Activated naive CD8-positive, alpha-beta T cell treated with anti-CD3 and anti-CD28 coated beads, Interleukin-2, amount 10 ng/mL, durations not matched to agents 7 days and 5 days (primary cell): ENCODE measurements at regions not wholly inside any gene's neighbourhood (a gene's known extent, or its start where the extent isn't known, plus 50 kb on each side); places are given as distances from the start of the nearest gene placed in this dataset.

Experiments used
- ATAC-seq: fragments of 150-1000 bp; cut with Tn5 transposase; one replicate; pipeline ENCODE4 v1.10.0; 2021; ENCODE audit warnings: low read depth, moderate library complexity
- POLR2A ChIA-PET: fragments of 350-600 bp; sonication (Branson Sonifier 250); formaldehyde crosslinking; loops from one replicate; lab custom pipeline; 2021; ENCODE audit warnings: antibody characterized with exemption; lab: Charles Lee
- DNase-seq: peaks from one replicate; pipeline ENCODE4 v3.0.0; 2021
- H3K27ac Mint-ChIP-seq: one replicate; pipeline ENCODE4 v1.8.0; 2022; ENCODE audit warnings: mild to moderate bottlenecking, mixed read lengths
- H3K27me3 Mint-ChIP-seq: one replicate; pipeline ENCODE4 v1.8.0; 2022; ENCODE audit warnings: mild to moderate bottlenecking, moderate library complexity, mixed read lengths
- H3K36me3 Mint-ChIP-seq: one replicate; pipeline ENCODE4 v1.8.0; 2021; ENCODE audit warnings: mild to moderate bottlenecking, mixed read lengths
- H3K4me1 Mint-ChIP-seq: one replicate; pipeline ENCODE4 v1.8.0; 2021; ENCODE audit warnings: mixed read lengths
- H3K4me3 Mint-ChIP-seq: one replicate; pipeline ENCODE4 v1.8.0; 2022; ENCODE audit warnings: mild to moderate bottlenecking, moderate library complexity, mixed read lengths
- H3K9me3 Mint-ChIP-seq: one replicate; pipeline ENCODE4 v1.8.0; 2021; ENCODE audit warnings: mixed read lengths

- H3K4me1 Mint-ChIP-seq: no peaks in the 10 kb centered on the region
- no peaks in the 10 kb centered on the region for H3K27me3 Mint-ChIP-seq
- no peak overlapping the region for H3K4me3 Mint-ChIP-seq
- H3K36me3 Mint-ChIP-seq: no peaks in the 10 kb centered on the region
- H3K27ac Mint-ChIP-seq: no peak overlapping the region
- POLR2A ChIA-PET: no interaction called here
- ATAC-seq (no peak), DNase-seq (no peak)
- H3K9me3 Mint-ChIP-seq: no peaks in the 10 kb centered on the region
These were observed 326.9 kb upstream of the DIO3 start for GRCh38 chr14:101234244-101234937.

GRCh38 chr14:101234999-101235334 is 326.3 kb upstream of the DIO3 start:
- H3K4me3 Mint-ChIP-seq: no peak overlapping the region
- no peaks in the 10 kb centered on the region for H3K4me1 Mint-ChIP-seq
- no peak for ATAC-seq
- H3K9me3 Mint-ChIP-seq: no peaks in the 10 kb centered on the region
- POLR2A ChIA-PET: no interaction called here
- no peaks in the 10 kb centered on the region for H3K36me3 Mint-ChIP-seq
- no peak for DNase-seq
- no peak overlapping the region for H3K27ac Mint-ChIP-seq
- no peaks in the 10 kb centered on the region for H3K27me3 Mint-ChIP-seq

- Mint-ChIP-seq H3K4me3 (no peak overlapping the region), H3K27me3 (no peaks in the 10 kb centered on the region)
- peak; percentile 54 for ATAC-seq
These were observed 325.8 kb upstream of the DIO3 start for GRCh38 chr14:101235335-101236103.

DNA sequence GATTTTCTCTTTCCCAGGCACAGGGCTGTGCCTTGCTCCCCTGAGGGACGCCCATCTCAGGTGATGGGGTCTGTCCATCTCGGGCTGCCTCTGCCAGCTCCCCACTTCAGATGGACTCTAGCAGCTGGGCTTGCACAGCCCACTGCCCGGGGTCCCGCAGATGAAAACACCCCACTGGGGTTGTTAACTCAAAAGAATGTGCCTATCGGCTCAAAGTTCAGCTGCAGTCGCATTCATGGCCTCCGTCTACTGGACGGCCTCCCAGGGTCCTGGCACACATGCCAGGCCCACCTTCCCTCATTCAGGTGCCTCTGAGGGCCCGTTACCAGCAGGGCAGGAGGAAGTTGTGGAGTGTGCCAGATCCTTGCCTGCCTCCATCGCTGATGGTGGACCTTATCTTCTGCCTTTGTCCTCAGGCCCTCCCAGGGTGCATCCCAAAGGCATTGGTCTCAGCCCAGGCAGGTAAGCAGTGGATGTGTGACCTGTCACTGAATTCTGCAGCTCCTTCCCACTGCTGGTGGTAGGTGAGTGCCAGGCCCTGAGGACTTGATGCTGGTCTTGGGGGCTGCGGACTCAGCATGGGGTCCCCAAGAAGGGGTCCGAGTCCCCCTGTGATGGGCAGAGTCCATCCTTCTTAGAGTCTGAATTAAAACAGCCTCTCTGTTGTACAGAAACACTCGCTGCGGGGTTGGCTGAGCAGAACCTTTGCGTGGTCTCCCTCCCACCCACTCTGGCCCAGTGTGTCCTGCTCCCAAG is 324.6 kb upstream of the DIO3 start:
- DNase-seq (no peak), ATAC-seq (no peak)
- no peaks in the 10 kb centered on the region for H3K27me3 Mint-ChIP-seq
- POLR2A ChIA-PET: no interaction called here
- no peaks in the 10 kb centered on the region for H3K36me3 Mint-ChIP-seq
- H3K4me3 Mint-ChIP-seq: no peak overlapping the region
- no peaks in the 10 kb centered on the region for H3K4me1 Mint-ChIP-seq
- H3K27ac Mint-ChIP-seq: no peak overlapping the region
- H3K9me3 Mint-ChIP-seq: peaks cover 3% of the 10 kb centered on the region

More at GRCh38 chr14:101235335-101236103, 325.8 kb upstream of the DIO3 start:
- Mint-ChIP-seq H3K27ac (no peak overlapping the region), H3K9me3 (no peaks in the 10 kb centered on the region), H3K4me1 (no peaks in the 10 kb centered on the region), H3K36me3 (no peaks in the 10 kb centered on the region)
- DNase-seq: peak; percentile 60
- POLR2A ChIA-PET: no interaction called here

GRCh38 chr14:101237252-101237616 is 324.1 kb upstream of the DIO3 start:
- ATAC-seq: no peak
- H3K36me3 Mint-ChIP-seq: no peaks in the 10 kb centered on the region
- H3K27ac Mint-ChIP-seq: no peak overlapping the region
- no peak for DNase-seq
- no peaks in the 10 kb centered on the region for H3K27me3 Mint-ChIP-seq
- H3K4me3 Mint-ChIP-seq: no peak overlapping the region
- POLR2A ChIA-PET: no interaction called here
- no peaks in the 10 kb centered on the region for H3K4me1 Mint-ChIP-seq
- H3K9me3 Mint-ChIP-seq: peaks cover 3% of the 10 kb centered on the region

GRCh38 chr14:101239065-101239464 is 322.2 kb upstream of the DIO3 start:
- Mint-ChIP-seq H3K27ac (no peak overlapping the region), H3K9me3 (peaks cover 3% of the 10 kb centered on the region), H3K36me3 (no peaks in the 10 kb centered on the region), H3K27me3 (peaks cover 5% of the 10 kb centered on the region), H3K4me3 (no peak overlapping the region), H3K4me1 (no peaks in the 10 kb centered on the region)
- DNase-seq (no peak), ATAC-seq (no peak)
- POLR2A ChIA-PET: no interaction called here

- no peaks in the 10 kb centered on the region for H3K36me3 Mint-ChIP-seq
- DNase-seq (no peak), ATAC-seq (no peak)
- H3K4me1 Mint-ChIP-seq: no peaks in the 10 kb centered on the region
- peaks cover 3% of the 10 kb centered on the region for H3K9me3 Mint-ChIP-seq
- no peak overlapping the region for H3K4me3 Mint-ChIP-seq
- H3K27ac Mint-ChIP-seq: no peak overlapping the region
- H3K27me3 Mint-ChIP-seq: peaks cover 5% of the 10 kb centered on the region
- POLR2A ChIA-PET: no interaction called here
These were observed 320.1 kb upstream of the DIO3 start for GRCh38 chr14:101241147-101241546.

GRCh38 chr14:101241807-101242278 is 319.5 kb upstream of the DIO3 start:
- Mint-ChIP-seq H3K36me3 (no peaks in the 10 kb centered on the region), H3K27me3 (peaks cover 5% of the 10 kb centered on the region), H3K4me3 (no peak overlapping the region), H3K9me3 (peaks cover 3% of the 10 kb centered on the region), H3K27ac (no peak overlapping the region), H3K4me1 (no peaks in the 10 kb centered on the region)
- POLR2A ChIA-PET: no interaction called here
- DNase-seq: no peak
- no peak for ATAC-seq

GRCh38 chr14:101242442-101243385 is 318.6 kb upstream of the DIO3 start:
- no peak for ATAC-seq

DNA sequence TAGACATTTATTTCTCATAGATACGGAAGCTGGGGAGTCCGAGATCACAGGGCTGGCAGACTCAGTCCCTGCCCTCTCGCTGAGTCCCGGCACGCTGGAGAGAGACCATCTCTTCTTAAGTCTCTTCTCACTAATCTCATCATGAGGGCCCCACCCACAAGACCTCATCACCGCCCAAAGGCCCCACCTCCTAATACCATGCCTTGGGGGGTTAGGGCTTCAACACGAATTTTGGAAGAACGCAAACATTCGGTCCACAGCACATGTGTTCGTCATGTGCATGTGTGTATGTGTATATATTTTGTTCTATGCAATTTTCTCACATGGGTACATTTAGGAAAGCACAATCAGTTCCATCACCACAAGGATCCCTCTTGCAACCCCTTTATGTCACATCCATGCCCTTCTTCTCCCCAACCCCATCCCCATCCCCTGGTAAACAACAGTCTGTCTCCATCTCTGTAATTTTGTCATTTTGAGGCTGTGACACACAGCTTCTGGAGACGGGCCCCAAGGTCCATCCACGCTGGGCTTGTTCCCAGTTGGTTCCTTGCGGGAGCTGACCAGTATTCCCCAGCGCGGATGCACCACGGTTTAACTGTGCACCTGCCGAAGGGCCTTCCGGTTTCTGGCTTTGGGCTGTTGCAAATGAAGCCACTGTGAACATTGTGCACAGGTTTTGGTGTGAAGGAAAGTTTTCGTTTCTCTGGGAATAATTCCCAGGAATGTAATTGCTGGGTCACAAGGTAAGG is 317.5 kb upstream of the DIO3 start:
- Mint-ChIP-seq H3K4me1 (no peaks in the 10 kb centered on the region), H3K36me3 (no peaks in the 10 kb centered on the region), H3K4me3 (no peak overlapping the region), H3K27ac (no peak overlapping the region), H3K9me3 (peaks cover 3% of the 10 kb centered on the region), H3K27me3 (peaks cover 5% of the 10 kb centered on the region)
- DNase-seq: no peak
- POLR2A ChIA-PET: no interaction called here
- no peak for ATAC-seq

More at GRCh38 chr14:101242442-101243385, 318.6 kb upstream of the DIO3 start:
- Mint-ChIP-seq H3K27me3 (peaks cover 5% of the 10 kb centered on the region), H3K9me3 (peaks cover 3% of the 10 kb centered on the region), H3K27ac (no peak overlapping the region), H3K4me3 (no peak overlapping the region), H3K36me3 (no peaks in the 10 kb centered on the region), H3K4me1 (no peaks in the 10 kb centered on the region)
- POLR2A ChIA-PET: no interaction called here
- no peak for DNase-seq

GRCh38 chr14:101246894-101247841 is 314.1 kb upstream of the DIO3 start:
- peaks cover 6% of the 10 kb centered on the region for H3K4me1 Mint-ChIP-seq
- no peaks in the 10 kb centered on the region for H3K36me3 Mint-ChIP-seq
- POLR2A ChIA-PET: no interaction called here
- peaks cover 7% of the 10 kb centered on the region for H3K27me3 Mint-ChIP-seq
- ATAC-seq (no peak), DNase-seq (no peak)
- H3K27ac Mint-ChIP-seq: no peak overlapping the region
- H3K9me3 Mint-ChIP-seq: no peaks in the 10 kb centered on the region
- H3K4me3 Mint-ChIP-seq: no peak overlapping the region
